ENCODE measurements at regions not wholly inside any gene's neighbourhood (a gene's known extent, or its start where the extent isn't known, plus 50 kb on each side); places are given as distances from the start of the nearest gene placed in this dataset.

- Histone ChIP-seq H3K27ac (no peak overlapping the region), H3K4me3 (no peak overlapping the region), H3K4me1 (no peaks in the 10 kb centered on the region), H3K27me3 (no peaks in the 10 kb centered on the region), H3K9me3 (peaks cover 0 to 15% (median 0%) of the 10 kb centered on the region in 11 donors), H3K36me3 (no peaks in the 10 kb centered on the region)
- no peak for ATAC-seq
- intact Hi-C loops (cut with DNase I), result no loop called here
- 76 to 77% methylated on average over 4 of the region's 4 CpGs for WGBS, 2 donors
- DNase-seq, result no peak
- TF ChIP-seq CTCF (IDR thresholded peaks at IDR 0.05), result no peak
Measured at GRCh38 chr5:26026044-26026443, 1012.3 kb downstream of the CDH9 start.

- H3K27ac ChIP-seq, result no peak overlapping the region
- no peak overlapping the region for H3K4me3 ChIP-seq
- WGBS, 2 donors, result 70 to 71% methylated on average over 1 of the region's 1 CpG
- H3K36me3 ChIP-seq, result no peaks in the 10 kb centered on the region
- ATAC-seq, result no peak
- H3K27me3 ChIP-seq, result no peaks in the 10 kb centered on the region
- intact Hi-C loops (cut with DNase I), result no loop called here
- no peak for DNase-seq
- peaks cover 0 to 5% (median 0%) of the 10 kb centered on the region in 11 donors for H3K9me3 ChIP-seq
- H3K4me1 ChIP-seq, result no peaks in the 10 kb centered on the region
- TF ChIP-seq CTCF (IDR thresholded peaks at IDR 0.05), result no peak
Measured at GRCh38 chr5:26024774-26025173, 1013.6 kb downstream of the CDH9 start.

GRCh38 chr5:26023361-26023760 is 1015.0 kb downstream of the CDH9 start:
- TF ChIP-seq CTCF (IDR thresholded peaks at IDR 0.05), result no peak

GRCh38 chr5:26014206-26014605 is 1024.2 kb downstream of the CDH9 start:
- ATAC-seq (no peak), DNase-seq (no peak)
- TF ChIP-seq CTCF (IDR thresholded peaks at IDR 0.05), result no peak
- no peak overlapping the region for H3K4me3 ChIP-seq
- H3K36me3 ChIP-seq, result no peaks in the 10 kb centered on the region
- H3K9me3 ChIP-seq, result no peaks in the 10 kb centered on the region
- H3K4me1 ChIP-seq, result no peaks in the 10 kb centered on the region
- no peaks in the 10 kb centered on the region for H3K27me3 ChIP-seq
- intact Hi-C loops (cut with DNase I), result no loop called here
- WGBS, 2 donors, result 56% methylated on average over 1 of the region's 1 CpG
- no peak overlapping the region for H3K27ac ChIP-seq

More at GRCh38 chr5:26023361-26023760, 1015.0 kb downstream of the CDH9 start:
- no peaks in the 10 kb centered on the region for H3K4me1 ChIP-seq
- intact Hi-C loops (cut with DNase I), result no loop called here
- no peaks in the 10 kb centered on the region for H3K36me3 ChIP-seq
- no peak overlapping the region for H3K27ac ChIP-seq
- no peak for ATAC-seq
- 33 to 34% methylated on average over 4 of the region's 4 CpGs for WGBS, 2 donors
- no peak overlapping the region for H3K4me3 ChIP-seq
- DNase-seq, result no peak
- H3K27me3 ChIP-seq, result no peaks in the 10 kb centered on the region
- H3K9me3 ChIP-seq, result no peaks in the 10 kb centered on the region

GRCh38 chr5:26012078-26012477 is 1026.3 kb downstream of the CDH9 start:
- H3K36me3 ChIP-seq, result no peaks in the 10 kb centered on the region
- no peaks in the 10 kb centered on the region for H3K27me3 ChIP-seq
- no peak overlapping the region for H3K4me3 ChIP-seq
- no peak overlapping the region for H3K27ac ChIP-seq
- 65 to 66% methylated on average over 1 of the region's 1 CpG for WGBS, 2 donors
- H3K9me3 ChIP-seq, result no peaks in the 10 kb centered on the region
- DNase-seq (no peak), ATAC-seq (no peak)
- TF ChIP-seq CTCF (IDR thresholded peaks at IDR 0.05), result no peak
- intact Hi-C loops (cut with DNase I), result no loop called here
- H3K4me1 ChIP-seq, result no peaks in the 10 kb centered on the region
